TTC549 (cell line): ENCODE measurements at regions not wholly inside any gene's neighbourhood (a gene's known extent, or its start where the extent isn't known, plus 50 kb on each side); places are given as distances from the start of the nearest gene placed in this dataset.

Source experiments
- FAIRE-seq: peaks from 2 replicates; lab custom pipeline; 2012; peaks lifted over from hg19 to GRCh38; lab: Jason Lieb, UNC

- FAIRE-seq = no peak
Observed at GRCh38 chr11:69413993-69414392, 67.5 kb upstream of the LINC01488 start.

- FAIRE-seq = no peak
Observed at GRCh38 chr11:69414773-69415187, 66.7 kb upstream of the LINC01488 start.

DNA sequence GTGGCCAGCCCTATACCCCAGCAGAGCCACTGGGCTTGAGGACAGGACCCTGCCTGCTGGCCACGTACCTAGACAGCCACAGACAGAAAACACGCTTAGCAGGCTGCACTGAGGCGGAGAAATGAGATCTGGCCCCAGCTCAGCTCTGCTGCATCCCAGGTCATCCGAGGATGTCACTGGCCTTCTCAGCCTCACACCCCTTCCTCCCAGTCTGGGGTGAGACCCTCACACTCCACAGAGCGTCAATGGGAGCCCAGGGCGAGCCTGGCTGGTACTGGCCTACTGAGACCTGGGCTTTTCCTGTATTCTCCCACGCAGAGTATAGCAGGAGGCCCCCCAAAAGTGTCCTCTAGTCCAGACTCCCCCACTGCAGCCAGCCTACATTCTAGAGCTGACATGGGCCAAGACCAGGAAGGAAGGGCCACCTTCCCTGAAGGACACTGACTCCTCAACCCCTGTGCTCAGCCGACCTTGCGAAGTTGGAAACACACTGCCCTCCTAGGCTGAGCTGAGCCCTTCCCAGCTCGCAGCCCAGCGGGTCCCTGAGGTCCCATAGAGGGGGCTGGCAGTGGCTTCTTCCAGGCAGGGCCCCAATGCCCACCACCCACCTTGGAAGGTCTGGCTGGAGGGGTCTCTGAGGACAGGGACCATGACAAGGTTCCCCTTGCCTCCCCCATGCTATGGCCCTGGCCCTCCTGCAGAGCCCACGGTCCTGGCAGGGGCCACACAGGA lies 65.9 kb upstream of the LINC01488 start:
- FAIRE-seq = no peak

- no peak for FAIRE-seq
Observed at GRCh38 chr11:69416143-69416515, 65.3 kb upstream of the LINC01488 start.

DNA sequence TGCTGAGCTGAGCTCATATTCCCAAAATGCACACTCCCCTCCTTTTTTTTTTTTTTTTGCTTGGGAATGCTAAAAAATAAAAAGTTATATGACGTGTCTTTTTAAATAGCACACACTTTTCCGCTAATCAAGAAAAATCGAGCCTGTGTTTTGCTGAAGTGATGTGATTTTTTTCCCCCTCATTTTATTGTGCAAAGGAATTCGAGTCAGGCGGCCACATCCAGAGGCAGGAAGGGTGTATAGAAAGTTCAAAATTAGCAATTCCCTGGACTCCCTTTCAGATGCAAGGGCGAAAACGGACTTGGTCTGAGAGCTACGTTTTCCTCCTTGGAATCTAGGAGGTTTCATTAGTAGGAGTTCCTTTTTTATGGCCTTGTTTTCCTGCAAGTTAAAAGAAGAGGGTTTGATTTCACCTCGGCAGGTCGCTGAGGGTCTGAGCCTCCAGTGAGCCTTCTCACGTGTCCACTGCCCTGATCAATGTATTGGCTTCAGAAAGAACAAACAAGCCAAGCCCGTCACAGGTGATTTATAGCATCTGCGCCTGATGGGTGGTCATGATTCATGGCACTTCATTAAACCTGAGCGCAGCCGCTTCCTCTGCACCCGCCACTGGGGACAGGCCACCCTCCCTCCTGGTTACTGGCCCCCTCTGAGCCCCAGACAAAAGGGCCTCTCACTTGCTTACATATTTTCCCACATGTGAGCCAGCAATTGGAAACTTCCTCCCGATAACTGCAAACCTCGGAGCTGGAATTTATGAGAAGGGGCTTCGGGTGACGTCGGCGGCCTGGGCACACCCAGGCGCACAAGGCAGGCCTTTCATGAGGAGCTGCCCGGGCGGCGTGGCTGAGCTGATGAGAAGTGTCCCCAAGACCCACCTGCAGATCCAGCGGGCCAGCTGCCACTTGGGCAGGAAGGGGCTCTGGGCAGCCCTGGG lies 64.4 kb upstream of the LINC01488 start:
- no peak for FAIRE-seq

DNA sequence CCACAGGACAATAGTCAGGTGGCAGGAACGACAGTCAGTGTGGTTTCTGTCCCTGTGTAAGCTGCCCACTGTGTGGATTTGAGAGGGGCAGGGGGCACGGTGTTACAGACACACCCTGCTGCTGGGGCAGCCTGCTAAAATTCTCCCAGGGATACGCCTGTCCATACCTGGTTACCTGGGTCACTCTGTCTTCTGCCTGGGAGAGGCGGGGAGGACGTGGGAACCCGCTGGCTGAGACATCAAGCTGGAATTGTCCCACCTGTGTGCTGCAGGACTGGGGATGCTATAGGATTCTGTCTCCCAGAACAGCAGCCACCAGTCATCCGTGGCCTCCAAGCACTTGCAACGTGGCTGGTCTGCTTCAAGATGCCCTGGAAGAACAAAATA lies 63.8 kb upstream of the LINC01488 start:
- no peak for FAIRE-seq

GRCh38 chr11:69418576-69419296 lies 62.7 kb upstream of the LINC01488 start:
- no peak for FAIRE-seq

- FAIRE-seq = no peak
Observed at GRCh38 chr11:69419662-69420395, 61.6 kb upstream of the LINC01488 start.

DNA sequence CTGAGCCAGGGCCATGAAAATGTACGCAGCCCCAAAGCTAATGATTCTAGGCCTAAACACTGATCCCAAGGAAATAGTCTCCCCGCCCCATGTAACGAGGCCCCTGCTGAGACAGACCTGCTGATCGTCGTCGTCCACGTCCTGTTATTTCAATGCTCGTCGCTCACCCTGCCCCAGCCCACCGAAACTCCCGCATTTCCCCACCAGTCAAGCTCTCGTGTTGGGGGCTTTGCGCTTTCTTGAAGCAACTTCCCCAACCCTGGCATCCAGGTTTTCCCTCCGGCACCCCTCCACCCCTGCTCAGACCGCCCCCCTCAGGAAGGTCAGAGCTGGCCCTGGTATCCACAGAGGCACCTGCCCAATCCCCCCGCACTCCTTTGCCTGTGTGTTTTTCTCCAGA lies 58.8 kb upstream of the LINC01488 start:
- FAIRE-seq = no peak

DNA sequence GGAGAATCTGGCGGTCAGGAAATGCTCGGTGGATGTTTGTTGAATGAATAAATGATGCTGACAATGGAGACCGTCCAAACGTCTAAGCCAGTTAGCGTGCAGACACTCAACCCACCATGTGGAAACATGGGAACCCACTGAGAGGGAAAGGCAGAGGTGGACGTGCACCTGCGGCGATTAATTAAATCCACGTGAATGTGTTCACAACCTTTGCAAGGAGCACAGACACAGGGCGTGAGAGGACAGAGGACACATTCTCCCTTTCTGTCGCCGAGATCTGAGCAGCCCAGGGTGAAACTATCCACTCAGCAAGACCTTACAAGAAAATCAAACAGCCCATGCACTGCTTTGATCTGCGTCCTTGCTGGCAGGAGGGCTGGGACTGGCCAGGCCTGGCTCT lies 58.3 kb upstream of the LINC01488 start:
- no peak for FAIRE-seq

DNA sequence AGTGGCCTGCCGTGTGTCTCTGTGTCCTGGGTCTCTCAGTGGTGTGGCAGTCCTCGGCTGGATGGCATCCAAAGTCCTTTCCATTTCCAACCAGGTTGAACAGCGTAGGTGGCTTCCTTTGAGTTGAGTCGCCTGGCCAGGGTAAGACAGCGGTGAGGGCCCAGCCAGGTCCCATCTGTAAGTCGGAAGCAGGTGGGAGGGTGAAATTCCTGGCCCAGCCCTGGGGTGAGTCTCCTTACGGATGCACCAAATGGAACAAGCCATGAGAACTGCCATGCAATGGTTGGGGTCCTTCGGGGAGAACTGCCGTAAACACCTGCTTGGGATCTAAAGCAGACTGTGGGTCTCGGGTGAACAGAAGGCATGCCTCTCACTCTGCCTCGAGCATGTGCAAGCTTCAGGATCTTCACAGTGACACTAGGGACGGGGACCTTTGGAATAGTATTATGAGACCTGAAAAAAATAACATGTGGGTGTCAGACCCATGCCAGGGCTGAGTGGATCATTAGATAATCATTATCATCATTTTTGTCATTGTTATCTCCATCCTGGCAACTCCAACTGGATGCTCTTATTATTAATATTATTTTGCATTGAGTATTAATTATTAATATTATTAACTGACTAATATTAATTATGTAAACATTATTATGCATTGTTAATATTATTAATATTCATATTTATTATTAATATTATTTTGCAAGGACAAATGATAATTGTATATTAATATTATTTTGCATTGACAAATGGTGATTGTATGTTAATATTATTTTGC lies 57.7 kb upstream of the LINC01488 start:
- peak; percentile 42 for FAIRE-seq

DNA sequence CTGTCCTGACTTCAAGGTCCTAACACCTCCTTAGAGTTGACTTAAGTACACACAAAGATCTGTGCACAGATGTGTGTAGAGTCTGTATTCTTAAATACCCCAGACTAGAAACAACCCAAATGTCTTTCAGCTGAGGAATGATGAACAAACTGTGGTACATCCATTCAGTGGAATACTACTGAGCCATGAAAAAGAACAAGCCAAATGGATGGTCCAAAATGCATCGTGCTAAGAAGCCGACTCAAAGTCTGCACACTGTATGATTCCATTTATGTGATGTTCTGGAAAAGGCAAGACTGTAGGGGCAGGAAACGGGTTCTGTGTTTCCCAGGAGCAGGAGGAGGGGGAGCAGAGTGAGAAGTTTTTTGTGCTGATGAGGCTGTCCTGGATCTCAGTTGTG lies 56.7 kb upstream of the LINC01488 start:
- no peak for FAIRE-seq

DNA sequence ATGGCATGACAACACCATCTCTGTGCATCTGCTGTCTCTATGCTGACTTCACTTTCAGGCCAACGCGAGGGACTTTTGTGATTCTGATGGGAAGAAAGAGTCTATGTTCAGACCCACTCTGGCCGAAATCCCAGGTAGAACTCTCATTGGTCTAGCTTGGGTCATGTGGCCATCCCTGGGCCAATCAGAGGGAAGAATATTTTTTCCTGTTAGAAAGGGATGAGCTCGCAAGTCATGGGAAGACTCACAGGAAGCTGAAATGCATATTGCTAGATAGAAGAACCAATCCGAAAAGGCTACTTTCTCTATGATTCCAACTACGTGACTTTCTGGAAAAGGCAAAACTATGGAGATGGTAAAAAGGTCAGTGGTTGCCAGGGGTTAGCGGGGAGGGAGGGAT lies 56.0 kb upstream of the LINC01488 start:
- no peak for FAIRE-seq

DNA sequence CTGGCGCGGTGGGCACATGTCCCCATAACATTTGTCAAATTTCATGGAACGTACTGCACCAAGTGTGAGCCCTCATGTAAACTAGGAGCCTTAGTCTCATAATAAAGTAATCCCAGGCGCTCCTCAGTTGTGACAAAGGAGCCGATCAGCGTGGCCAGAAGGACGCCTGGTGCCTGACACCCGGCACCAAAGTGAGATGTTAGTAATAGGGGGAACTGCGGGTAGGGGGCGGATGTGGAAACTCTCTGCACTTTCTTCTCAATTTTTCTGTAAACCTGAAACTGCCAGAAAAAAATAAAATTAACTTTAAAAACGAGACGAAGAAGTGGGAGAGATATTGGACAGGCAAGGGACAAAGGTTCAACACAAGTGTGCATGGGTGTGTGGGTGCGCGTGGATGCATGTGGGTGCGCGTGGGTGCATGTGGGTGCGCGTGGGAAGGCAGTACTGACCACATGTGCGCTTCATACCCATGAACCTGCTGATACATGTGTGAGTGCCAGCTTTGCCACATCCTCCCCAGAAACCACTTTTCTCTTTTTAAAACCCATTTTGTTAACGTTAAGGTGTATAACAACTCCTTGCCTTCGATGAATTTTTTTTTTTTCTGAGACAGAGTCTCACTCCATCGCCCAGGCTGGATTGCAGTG lies 55.4 kb upstream of the LINC01488 start:
- no peak for FAIRE-seq

GRCh38 chr11:69427337-69427736 lies 54.1 kb upstream of the LINC01488 start:
- FAIRE-seq = no peak

GRCh38 chr11:69427906-69428880 lies 53.3 kb upstream of the LINC01488 start:
- FAIRE-seq = no peak

DNA sequence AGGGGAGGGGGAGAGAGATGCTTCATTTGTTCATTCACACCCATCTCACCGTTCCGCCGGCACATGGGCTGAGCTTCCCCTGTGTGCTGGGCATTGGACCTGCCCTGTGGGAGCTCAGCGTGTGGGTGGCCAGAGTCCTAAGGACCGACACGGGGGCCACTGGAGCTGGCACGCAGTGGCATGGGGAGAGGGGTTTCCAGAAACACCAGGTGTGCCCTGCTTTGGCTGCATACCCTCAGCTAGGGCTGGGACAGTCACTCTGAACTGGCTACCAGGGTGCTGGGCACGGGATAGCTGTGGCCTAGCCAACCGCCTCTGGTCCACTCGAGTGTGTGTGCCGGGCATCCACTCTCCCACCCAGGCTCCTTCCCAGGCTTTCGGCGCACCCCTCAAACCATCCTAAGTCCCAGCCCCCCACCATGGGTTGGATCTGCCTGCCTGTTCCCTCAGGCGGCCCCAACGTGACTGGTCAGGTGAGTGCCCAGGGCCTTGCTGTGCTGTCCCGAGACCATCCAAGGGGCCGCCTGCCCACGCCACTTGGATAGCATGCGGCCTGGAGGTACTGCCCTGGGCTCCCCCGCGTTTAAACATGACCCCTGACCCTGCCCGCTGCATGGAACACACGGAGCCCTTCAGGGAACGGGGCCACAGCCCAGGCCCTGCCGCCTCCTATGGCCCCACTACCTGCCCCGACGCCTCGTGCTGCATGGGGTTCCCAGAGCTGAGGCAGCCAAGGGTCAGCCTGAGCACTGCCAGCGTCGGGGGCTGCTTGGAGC lies 51.6 kb upstream of the LINC01488 start:
- no peak for FAIRE-seq

- FAIRE-seq = no peak
Observed at GRCh38 chr11:69430566-69430965, 50.9 kb upstream of the LINC01488 start.

GRCh38 chr11:69431136-69431535 lies 50.3 kb upstream of the LINC01488 start:
- no peak for FAIRE-seq
